C1 segment of cervical spinal cord (tissue), 14 donors: ENCODE measurements at regions not wholly inside any gene's neighbourhood (a gene's known extent, or its start where the extent isn't known, plus 50 kb on each side); places are given as distances from the start of the nearest gene placed in this dataset.

Source experiments
- DNase-seq, 14 donors: peaks; one replicate each; lab custom pipeline; 2025; lab: John Stamatoyannopoulos, UW

GRCh38 chr2:11044201-11044600, 111.1 kb upstream of the SLC66A3 start:
- no peak for DNase-seq

GRCh38 chr2:11045294-11045693, 110.0 kb upstream of the SLC66A3 start:
- DNase-seq: no peak

DNA sequence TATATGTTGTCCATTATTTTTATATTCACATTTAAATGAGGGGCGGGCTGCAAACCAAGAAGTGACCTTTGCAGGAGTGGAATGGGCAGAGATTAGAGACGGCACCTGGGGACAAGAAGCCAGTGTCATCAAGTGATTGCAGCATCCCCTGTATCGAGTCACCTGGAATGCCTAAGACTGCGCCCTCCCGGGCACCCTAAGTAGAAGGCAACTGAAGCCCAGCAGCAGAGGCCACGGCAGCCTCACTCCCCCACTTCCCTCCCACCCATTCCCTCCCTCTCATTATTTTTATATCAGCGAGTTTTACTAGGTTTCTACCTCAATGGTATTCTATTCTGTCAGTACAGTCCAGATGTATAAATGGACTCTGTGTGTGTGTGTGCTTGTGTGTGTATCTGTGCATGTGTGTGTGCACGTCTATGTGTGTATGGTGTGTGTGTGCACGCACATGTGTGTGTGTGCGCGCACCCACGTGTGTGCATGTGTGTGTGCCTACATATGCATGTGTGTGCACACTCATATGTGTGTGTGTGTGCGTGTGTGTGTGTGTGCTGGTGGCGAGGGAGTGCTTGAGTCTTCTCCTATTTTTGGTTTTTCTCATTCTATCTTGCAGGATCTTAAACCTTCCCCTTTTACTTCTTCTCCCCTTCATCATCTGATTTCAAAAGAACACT, 106.8 kb upstream of the SLC66A3 start:
- DNase-seq: no peak

- no peak for DNase-seq
Observed at GRCh38 chr2:11050565-11050964, 104.7 kb upstream of the SLC66A3 start.

DNA sequence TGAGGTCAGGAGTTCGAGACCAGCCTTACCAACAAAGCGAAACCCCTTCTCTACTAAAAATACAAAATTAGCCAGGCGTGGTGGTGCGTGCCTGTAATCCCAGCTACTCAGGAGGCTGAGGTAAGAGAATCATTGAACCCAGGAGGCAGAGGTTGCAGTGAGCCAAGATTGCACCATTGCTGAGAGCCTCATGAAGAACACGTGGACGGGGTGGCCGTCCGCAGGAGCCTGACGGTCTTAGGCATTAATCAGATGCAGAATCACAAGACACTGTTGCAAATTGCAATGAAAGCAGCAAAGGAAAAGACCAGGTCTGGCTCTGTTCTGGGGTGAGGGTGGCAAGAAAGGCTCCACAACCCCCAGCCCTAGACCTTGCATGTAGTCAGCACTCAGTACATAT, 104.0 kb upstream of the SLC66A3 start:
- no peak for DNase-seq

DNA sequence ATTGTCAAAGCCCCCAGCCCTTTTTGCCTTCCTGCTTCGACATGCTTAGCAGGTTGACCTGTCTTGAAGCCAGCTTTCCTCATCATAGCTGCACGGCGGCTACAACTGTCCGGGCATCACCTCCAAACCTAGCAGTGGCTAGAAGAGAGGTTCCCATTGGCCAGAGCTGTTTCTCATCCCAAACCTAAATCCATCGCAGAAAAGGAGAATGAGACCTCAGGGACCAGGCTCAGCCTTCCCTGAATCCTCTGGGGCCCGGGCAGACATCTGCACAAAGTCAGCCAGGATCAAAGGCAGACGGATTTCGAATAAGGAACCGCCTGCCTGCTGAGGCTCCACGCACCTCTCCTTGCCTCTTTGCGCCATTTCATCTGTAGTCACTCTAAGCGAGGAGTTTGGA, 101.7 kb upstream of the SLC66A3 start:
- DNase-seq: no peak

- no peak for DNase-seq
Observed at GRCh38 chr2:11054783-11055678, 100.2 kb upstream of the SLC66A3 start.

DNA sequence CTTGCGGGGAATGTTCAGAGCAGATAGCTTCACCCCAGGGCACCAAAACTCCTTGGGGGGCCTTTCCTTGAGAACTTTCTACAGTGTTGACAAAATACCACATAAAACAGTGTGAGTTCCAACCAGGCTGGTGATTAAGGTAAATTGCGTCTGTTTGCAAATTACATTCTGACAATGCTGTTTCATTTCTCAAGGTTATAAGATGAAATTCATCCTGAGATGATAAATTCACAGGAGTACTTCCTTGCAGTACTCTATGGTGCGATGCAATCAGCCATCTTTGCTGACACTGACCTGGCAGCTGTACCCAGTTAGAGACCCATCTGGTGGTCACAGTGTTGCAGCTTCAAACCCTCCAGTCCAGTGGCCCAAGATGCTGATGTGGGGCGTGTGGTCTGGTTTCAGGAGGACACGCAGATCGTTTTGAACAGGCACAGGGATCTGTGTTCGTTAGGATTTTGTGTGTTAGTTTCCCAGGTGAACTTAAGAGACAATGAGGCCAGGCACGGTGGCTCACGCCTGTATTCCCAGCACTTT, 99.5 kb upstream of the SLC66A3 start:
- DNase-seq: no peak

DNA sequence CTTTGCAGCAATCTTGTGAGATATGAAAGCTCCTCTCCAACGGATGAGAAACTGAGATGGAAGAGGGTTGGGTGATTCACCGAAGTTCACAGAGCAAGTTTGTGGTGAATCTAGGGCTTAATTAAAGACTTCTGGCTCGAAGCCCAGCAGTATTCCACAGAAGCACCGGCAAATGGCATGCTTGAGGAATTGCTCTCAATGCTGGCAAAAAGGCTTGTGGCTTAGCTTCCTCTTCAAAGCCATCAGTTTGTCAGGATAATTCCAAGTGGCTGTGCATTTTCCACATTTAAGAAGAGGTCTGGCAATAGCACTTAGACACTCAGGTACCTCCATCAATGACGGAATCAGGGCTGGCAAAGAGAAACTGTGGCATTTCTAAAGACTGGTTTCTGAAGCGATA, 98.7 kb upstream of the SLC66A3 start:
- no peak for DNase-seq

GRCh38 chr2:11057031-11057430, 98.2 kb upstream of the SLC66A3 start:
- no peak for DNase-seq

DNA sequence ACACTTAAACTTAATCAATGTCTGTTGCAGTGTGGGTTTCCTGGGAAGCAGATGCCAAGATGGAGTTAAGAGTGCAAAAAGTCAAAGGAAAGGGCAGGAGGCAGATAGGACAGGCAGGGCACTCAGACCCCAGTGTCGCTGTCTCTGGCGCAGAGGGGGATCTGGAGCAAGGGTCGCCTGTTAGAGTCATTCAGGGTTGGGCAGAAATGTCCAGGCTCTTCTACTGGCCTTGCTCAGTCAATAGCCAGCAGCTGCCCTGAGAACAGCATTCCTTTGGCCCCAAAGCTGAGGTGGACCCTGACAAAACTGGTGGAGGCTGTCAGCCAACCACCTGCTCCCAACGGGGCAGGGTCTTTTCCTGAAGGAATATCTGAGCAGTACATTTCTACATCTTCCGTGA, 97.1 kb upstream of the SLC66A3 start:
- no peak for DNase-seq

- DNase-seq: no peak
Observed at GRCh38 chr2:11060376-11061169, 94.7 kb upstream of the SLC66A3 start.

DNA sequence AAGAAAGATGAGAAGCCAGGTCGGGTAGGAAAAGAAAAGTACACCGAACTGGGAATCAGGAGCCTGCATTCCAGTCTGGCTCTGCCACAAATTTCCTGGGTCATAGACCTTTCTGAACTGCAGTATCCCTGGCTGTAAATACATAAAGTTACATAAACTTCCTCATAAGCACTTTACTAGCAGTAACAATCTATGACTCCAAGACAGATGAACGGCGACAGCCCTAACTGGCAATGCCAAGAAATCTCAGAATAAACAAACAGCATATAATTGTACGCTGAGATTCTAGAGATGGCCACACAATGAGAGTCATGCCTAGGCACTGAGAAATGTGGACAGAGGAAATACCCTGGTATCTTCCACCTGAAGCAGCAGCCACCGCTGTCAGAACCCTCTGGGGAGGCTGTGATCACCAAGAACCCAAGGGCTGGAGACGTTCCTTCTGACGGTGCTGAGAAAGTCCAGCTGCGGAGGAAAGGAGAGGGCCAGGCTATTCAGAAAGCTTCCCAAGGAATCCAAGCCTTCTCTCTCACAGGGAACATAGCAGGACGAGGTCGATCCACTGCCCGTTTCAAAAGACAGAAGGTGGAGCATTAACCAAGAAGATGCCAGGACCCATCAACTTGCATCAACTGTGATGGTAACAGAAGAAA, 89.3 kb upstream of the SLC66A3 start:
- DNase-seq: no peak

DNA sequence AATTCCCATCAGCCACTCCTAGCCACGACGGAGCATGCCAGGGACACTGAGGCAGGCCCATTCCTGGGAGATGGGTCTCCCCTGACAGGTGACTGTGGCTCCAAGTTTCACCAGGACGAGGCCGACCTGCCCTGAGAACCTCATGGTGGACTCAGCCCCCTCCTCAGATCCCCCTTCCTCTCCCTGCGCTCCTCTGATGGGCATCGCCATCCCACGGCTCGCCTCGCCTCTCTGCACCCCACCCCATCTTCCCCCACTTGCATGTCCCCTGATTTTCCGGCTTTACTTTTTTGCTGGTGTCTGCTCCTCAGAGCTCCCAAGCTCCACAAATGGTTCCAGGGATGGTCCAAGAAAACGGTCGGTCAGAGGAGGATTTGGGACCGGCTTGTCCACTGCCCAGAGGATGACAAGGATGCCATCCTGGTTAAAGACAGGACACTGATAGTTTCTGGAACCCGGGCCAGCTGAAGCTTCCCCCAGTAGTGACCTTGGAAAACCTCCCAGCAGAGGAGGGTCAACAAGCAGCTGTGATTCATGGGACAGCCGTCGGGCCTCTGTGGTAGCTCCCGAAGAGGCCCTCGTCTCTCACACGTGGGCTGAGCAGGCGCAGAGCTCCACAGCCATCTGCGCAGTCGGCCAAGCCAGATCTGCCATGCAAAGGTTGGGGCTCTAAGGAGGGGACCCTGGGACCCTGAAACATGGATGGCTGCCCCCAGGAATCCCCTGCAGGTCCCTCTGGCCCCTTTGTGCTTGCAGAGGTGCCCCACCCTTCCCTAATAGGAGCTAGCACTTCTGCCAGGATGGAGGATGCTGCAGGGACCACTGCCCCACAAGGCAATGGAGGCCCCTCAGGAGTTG, 87.8 kb upstream of the SLC66A3 start:
- no peak for DNase-seq

DNA sequence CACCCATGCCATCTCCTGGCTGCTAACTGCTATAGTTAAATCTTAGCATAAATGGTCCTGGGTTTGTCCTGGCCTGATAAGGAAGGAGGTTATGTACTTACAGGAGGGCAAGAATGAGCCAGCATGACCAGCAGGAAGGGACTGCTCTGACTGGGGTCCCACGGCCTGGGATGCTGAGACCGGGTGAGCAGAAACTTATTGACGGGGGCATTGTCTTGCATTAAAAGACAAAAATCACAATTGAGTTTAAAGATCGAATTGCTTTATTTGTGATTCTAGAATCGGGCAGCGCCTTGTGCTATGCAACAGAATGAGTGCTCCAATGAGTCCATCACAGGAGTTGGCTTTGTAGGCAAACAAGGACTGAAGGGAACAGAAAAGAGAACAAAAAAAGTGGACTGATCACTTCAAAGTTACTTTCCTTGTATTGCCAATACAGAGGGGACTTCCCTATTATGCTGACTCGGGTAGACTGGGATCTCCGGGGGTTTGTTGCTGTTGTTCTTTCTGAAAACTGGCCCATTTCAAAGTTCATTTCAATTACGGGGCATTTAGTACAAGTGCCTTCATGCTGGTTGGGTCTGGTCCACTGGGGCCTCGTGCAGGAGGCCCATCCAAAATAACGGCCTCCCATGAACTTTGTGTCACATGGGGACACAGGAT, 87.1 kb upstream of the SLC66A3 start:
- DNase-seq: no peak

DNA sequence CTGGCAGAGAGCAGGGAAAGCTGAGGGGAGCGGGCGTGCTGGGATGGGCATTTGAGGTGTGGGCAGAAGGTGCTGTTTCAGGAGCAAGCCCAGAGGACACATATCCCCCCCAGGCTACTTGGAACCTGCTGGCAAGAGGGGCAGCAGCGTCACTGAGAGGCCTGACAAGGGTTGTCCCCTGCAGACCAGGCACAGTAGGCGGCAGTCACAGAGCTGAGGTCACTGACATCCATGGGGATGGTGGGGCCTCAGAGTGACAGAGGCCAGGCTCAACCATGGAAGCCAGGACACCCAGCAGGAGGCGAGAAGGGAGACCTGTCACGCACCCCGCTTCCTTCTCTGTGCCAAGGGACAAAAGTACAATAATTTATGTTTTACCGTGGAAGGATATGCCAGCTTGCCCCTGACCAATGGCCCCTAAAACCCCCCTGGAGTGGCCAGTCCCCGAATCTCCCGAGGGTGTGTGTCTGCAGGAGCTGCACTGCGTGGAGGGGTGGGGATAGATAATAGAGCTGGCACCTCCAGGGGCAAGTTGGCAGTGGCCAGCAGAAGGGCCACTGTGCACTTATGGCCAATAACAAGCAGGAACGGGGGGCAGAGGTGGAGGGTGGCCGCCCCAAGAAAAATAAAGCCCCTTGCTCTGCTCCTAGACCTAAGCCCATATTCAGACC, 86.3 kb upstream of the SLC66A3 start:
- DNase-seq: no peak

- no peak for DNase-seq
Observed at GRCh38 chr2:11069566-11070185, 85.6 kb upstream of the SLC66A3 start.

- no peak for DNase-seq
Observed at GRCh38 chr2:11071211-11071610, 84.1 kb upstream of the SLC66A3 start.

- no peak for DNase-seq
Observed at GRCh38 chr2:11071939-11072338, 83.3 kb upstream of the SLC66A3 start.
